SKM-1 (cell line): ENCODE measurements at regions not wholly inside any gene's neighbourhood (a gene's known extent, or its start where the extent isn't known, plus 50 kb on each side); places are given as distances from the start of the nearest gene placed in this dataset.
"Not testable (repeated sequence)": the region's sequence is repeated elsewhere in the genome, so short reads cannot be mapped to it uniquely, and the experiment has no call there.

ENCODE experiments used
- DNase-seq: peaks from one replicate; lab custom pipeline; 2025; ENCODE audit not compliant: unreplicated experiment; lab: John Stamatoyannopoulos, UW

DNA sequence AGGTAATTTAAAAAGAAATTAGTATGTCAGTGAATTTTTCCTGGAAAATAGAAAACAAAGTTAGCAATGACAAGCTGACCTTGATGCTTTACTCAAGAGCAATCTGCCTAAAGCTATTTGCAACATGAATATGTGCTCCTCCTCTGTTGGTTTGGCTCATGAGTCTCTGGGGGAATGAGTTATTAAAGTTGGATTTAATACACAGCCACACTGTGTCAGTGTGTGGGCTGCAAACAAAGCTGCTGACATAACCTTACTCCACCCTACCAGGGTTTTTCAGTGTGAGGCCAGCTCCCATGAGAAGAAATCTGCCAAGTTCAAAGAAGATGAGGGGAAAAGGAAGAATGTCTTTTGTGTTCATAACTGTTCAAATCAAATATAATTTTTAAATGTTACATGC is 280.5 kb downstream of the TLL1 start:
- no peak for DNase-seq

DNA sequence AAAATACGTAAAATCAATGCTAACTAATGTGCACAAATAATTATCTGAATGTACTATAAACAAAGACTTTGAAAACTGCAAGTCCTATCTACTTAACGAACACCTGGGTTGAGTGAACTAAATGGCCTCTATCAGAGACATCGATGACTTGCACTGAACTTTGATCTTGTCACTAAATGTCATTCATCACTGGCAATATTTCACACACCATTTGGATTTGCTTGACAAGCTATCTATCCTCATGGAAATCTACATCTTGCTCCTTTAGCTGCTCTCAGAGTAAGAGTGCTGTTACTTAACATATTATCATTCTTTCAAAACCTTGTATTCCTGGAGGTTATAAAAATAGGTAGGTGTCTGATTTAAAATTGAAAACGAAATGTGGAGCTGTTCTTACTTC is 289.3 kb downstream of the TLL1 start:
- DNase-seq, result no peak

DNA sequence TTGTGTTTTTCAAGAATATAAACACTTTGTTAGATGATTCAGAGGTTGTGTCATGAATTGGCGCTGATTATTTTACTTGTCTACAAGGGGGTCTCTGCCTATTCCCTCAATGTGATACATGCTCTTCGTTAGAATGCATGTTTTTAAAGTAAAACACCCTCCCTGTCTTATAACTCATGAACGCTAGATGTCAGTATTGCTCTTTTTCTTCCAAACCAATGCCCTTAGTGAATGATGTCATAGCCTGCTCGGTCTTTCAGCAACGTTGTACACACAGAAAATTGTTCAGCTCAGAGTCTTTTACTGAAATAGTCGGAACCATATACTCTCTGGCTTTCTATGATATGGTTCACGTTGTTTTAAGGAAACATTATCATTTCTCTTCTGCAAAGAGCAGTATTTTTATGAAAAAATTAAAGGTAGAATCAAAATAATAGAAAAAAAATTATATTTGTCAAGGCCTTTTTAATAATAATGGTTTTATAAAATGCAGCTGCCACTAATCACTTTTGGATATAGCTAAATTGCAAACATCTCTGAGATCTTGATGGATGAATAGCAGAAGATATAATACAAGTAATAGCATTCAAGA is 292.9 kb downstream of the TLL1 start:
- peak; percentile 81 for DNase-seq

GRCh38 chr4:166169111-166169510 is 296.1 kb downstream of the TLL1 start:
- DNase-seq, result peak; percentile 17

DNA sequence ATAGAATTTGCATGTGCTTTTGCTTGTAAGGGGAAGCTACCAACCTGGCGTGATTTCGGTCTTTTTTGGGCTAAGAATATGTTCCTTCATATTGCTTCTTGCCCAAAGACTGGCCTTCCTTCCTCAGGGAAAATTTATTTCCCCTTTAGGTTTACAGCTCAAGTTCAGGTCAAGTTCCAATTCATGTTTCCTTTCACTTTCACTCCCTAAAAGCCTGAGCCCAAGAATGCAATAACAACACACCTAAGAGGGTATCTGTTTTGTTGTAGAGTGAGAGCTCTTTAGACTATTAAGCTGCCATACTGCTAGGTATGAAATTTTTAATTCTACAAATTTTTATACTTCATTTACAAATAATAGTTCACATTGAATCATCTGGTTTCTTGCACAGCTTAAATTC is 299.6 kb downstream of the TLL1 start:
- DNase-seq, result no peak

DNA sequence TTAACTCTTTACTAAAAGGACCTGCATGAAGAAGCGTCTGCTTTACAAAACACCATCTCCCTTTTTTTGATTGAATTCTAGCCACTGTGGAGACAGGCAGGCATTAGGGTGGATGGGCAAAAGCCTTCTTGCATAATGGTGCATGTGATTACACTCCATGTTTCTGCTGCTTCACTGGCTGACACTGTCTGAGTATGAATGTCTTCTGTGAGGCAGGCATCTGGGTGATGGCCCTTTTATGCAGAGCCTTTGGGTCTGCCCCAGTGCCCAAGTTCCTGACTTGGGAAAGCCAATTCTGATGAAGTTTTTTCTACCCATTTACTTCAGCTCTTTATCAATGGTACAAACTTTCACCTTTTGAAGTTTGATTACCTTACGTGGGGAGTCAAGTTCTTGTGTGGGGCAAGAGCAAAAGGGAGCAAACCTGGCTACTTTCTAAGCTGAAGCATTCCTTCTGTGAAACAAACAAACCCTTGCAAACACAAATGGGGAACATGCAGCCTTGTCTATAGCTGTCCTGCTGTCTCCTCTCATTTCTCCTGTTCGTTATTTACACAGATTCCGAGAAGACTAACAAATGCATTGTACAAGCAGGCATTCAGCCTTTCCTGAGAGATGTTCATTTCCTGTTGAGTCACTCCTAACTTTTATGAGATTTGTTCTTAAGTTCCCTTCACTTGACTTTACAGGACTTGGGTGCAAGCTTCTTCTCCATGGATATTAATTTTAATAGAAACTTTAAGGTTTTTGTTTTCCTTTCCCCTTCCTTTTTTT is 301.9 kb downstream of the TLL1 start:
- DNase-seq, result no peak

DNA sequence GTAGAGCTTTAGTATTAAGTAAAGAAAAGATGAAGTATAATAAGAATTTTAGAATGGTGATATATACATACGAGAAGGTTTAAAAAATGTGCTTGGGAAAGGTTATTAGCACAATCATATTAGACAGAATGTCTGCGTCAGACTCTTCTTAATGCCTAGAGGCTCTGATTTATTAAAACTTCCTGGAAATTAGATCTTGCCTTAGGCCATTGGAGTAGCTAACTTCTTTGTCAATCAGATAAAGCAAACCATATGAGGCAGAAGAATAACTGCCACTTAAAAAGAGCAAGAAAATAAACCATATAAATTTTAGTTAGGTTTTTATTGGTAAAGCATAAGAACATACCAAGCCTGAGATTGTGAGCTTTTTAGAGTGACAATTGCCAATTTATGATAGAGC is 309.1 kb downstream of the TLL1 start:
- no peak for DNase-seq

- DNase-seq, result no peak
These were observed 322.1 kb downstream of the TLL1 start for GRCh38 chr4:166195101-166195500.

GRCh38 chr4:166197166-166197565 is 324.1 kb downstream of the TLL1 start:
- no peak for DNase-seq

DNA sequence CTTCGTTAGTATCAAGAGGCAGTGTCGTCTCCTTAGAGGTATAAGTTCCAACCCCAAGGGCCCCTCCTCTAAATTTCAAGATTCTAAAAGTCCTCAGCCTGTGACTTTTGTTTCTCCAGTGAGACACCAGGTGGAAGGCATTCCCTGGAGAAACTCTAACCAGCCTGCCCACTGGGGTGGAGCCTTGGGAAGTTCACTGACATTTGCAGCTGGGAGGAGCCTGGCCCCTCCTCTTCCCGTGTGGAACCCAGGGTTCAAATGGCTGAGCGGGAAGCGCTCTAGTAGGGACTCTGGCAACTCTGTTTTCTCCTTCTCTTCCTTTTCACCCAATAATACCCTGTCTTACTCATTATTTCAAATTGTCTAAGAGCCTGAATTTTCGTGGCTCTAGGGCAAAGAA is 325.0 kb downstream of the TLL1 start:
- DNase-seq, result no peak

GRCh38 chr4:166198516-166199310 is 325.7 kb downstream of the TLL1 start:
- DNase-seq, result no peak

GRCh38 chr4:166202991-166203390 is 330.0 kb downstream of the TLL1 start:
- no peak for DNase-seq

- not testable (repeated sequence) for DNase-seq
These were observed 339.3 kb downstream of the TLL1 start for GRCh38 chr4:166212326-166212725.

DNA sequence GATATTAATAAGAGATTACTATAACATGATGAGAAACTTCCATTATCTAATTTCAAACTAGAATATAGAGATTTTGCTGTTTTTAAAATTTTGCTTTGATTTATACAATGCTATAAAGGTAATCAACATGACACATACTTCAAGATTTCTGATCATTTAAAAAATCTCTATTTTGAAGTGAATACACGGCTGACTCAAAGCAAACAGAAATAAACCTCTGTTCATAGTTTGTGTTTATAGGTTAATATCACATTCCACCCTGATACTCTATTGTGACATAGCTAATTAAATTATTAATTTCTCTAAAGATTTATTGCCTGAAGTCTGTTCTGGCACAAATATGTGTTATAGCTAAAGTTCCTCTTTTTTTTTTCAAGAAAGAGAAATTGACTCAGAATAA is 349.2 kb downstream of the TLL1 start:
- DNase-seq, result no peak

DNA sequence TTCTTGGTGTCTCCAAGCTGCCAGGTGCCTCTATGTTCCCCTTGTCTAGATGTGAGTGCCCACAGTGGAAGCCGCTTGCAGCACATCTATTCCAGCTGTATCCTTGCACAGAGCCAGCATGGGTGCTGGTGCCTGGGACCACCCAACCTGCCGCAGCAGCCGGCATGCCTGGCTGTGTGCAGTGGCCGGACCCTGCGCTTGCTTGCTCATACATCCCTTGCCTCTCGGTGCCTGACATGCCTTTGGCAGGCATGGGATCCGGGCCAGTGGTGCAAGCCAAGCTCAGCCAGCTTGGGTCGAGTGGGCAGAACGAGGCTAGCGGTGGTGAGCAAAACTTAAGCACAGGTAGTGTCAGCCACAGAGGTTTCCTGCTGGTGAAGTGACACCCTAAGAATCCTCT is 355.1 kb downstream of the TLL1 start:
- no peak for DNase-seq

GRCh38 chr4:166229799-166230198 is 356.8 kb downstream of the TLL1 start:
- DNase-seq, result no peak

DNA sequence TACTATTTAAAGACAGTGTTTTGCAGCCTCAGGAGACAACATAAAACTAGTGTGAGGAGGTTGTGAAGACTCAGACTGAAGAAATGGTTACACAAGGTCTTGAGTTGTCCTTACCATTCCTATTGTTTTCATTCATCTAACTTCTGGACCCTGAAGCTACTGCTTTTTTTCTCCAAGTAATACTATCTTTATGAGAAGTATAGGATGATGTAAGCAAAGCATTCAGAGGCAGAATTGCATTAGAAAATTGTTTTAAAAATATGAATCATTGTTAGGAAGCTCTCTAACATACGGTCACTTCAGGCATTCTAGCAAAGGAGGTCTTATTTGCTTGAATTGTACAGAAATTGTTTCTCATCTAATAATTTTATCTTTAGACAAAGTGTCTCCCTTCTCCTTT is 357.8 kb downstream of the TLL1 start:
- no peak for DNase-seq

DNA sequence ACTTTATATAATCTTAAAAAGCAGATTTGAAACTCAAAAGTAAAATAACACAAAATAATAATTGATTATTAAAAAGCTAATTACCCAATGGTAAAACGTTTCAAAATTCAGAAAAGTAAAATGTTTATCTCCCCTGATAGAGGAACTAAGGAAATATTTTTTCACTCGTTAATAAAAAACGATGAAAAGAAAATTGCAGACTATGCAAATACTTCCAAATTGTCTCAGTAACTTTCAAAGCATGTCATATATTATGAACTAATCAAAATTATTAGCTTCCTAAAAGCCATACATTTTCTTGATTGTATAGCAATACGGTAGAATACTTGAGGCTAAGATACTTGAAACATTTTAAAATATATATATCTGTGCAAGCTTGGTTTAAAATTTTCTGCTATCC is 366.3 kb downstream of the TLL1 start:
- no peak for DNase-seq

DNA sequence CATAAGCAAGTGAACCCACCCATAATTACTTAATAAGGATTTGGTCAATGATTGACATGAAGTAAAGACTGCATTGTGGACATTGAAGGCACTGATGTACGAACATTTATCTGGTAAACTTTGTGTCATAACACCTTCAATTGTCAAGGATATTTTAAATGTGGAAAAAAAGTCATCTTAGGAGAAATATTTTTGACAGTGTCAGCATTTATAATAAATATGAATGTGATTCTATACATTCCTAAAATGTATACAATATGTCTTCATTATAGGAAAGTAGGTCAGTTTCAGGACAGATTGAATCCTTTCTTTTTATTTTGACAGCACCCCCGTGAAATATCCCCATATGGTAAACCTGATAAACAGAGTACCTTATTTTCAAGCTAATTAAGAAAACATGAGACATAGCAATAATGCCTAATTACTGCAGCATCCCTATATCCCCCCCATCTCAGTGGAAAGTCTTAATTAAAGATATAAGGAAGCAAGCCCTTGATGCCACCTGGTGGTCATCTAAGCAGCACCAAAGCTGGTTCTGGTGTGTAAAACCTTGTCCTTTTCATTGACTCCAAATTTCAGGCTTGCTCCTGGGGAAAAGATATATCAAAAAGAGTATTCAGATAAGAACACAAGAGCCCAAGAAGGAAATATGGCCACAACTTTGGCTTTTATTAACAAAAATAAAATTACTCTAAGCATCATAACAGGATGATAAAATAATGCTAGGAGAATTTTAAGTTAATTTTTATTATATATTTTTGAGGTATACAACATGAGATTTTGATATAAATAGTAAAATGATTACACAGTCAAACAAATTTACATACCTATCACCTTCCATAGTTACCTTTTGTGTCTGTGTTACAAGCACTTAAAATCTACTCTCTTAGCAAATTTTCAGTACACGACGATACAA is 379.7 kb downstream of the TLL1 start:
- no peak for DNase-seq

DNA sequence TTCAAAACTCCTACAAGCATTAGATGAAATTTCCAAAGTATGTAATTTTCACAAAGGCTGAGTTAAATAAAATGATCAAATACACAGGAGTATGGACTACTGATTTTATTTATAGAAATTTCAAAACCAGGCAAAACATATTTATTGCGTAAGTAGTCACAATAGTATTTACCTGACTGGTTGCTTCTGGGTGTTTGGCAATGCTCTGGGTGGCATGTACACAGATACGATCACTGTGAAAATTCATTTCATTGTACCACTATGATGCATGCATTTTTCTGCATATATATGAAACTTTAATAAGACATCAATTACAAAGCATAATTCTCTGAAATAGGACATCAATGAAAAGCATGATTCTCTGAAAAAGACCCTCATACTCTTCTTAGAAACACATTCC is 384.2 kb downstream of the TLL1 start:
- no peak for DNase-seq

GRCh38 chr4:166257891-166258290 is 384.9 kb downstream of the TLL1 start:
- DNase-seq, result no peak
